Pancreas (tissue), 10 donors: ENCODE measurements at regions not wholly inside any gene's neighbourhood (a gene's known extent, or its start where the extent isn't known, plus 50 kb on each side); places are given as distances from the start of the nearest gene placed in this dataset.

Experiments
- ATAC-seq, 4 donors: fragments of 200-7000 bp; cut with Tn5 transposase; one replicate each; pipeline versions ENCODE4 v1.8.0 to v1.9.1; 2020; ENCODE audit warnings: mild to moderate bottlenecking in 4 of 4, moderate library complexity in 4 of 4
- DNase-seq, 6 donors: peaks; one replicate each; pipeline ENCODE4 v3.0.0-alpha.2; 2020
- FAIRE-seq: peaks from 2 replicates; lab custom pipeline; 2012; peaks lifted over from hg19 to GRCh38; lab: Jason Lieb, UNC
- H3K27ac ChIP-seq, 4 donors: fragments of 200-600 bp; sonication (generic); 1 replicate in 3 of 4; 2 replicates in 1 of 4; pipeline versions ENCODE4 v1.5.0 to v1.8.0; 2020
- H3K27me3 ChIP-seq, 4 donors: fragments of 200-600 bp; one replicate each; pipeline ENCODE4 v1.8.0; 2021
- H3K36me3 ChIP-seq, 3 donors: fragments of 200-600 bp; sonication (generic) in 1 of 3; one replicate each; pipeline versions ENCODE4 v1.5.0 to v1.8.0; 2020 to 2021
- H3K4me1 ChIP-seq, 3 donors: fragments of 200-600 bp; one replicate each; pipeline ENCODE4 v1.8.0; 2021
- H3K4me3 ChIP-seq, 4 donors: fragments of 200-600 bp; sonication (generic) in 2 of 4; one replicate each; pipeline versions ENCODE4 v1.5.0 to v1.8.0; 2020 to 2021
- H3K9me3 ChIP-seq, 4 donors: fragments of 200-600 bp; one replicate each; pipeline ENCODE4 v1.8.0; 2021
- CTCF ChIP-seq, 4 donors: fragments of 200-600 bp; sonication (generic) in 3 of 4; IDR thresholded peaks; one replicate each; pipeline versions ENCODE4 v1.5.0 to v1.8.0; 2021; ENCODE audit warnings: antibody characterized with exemption in 4 of 4
- WGBS, 2 donors: extraction: QIAGEN DNeasy Blood & Tissue Kit; methylation state at CpG; one replicate each; pipeline ENCODE4 v1.1.7; 2013; 5-methylcytosine and 5-hydroxymethylcytosine counted together
- intact Hi-C, 3 donors: fragments of 100-400 bp; cut with DNase I; formaldehyde crosslinking; loops; one replicate each; pipeline versions ENCODE4 v1.11.1 to v1.14.2; 2022
- donor health status: healthy with polysubstance abuse.
- donor health status: DM: no; HTN: no; CAD: no; lungs with moderate emphysema.
- donor health status: DM: no; HTN: no; CAD: no.
- donor health status: control.
- donor health status: control.
- donor health status: Bipolar disorder and iron deficiency.
- donor health status: DM: yes; HTN: yes; CAD: no.
- donor health status: DM: no; HTN: no; CAD: no.
- donor health status: DM: no; HTN: no; CAD: no.
- donor health status: DM: yes; HTN: yes; CAD: no.

GRCh38 chr2:146212602-146213001 is 1632.2 kb upstream of the ACVR2A start:
- H3K4me1 ChIP-seq, result peaks cover 13 to 22% (median 18%) of the 10 kb centered on the region in 3 donors
- no peak overlapping the region for H3K4me3 ChIP-seq
- H3K27ac ChIP-seq, result no peak overlapping the region
- intact Hi-C loops, result no loop called here
- no peaks in the 10 kb centered on the region for H3K9me3 ChIP-seq
- no peaks in the 10 kb centered on the region for H3K36me3 ChIP-seq
- TF ChIP-seq CTCF (IDR thresholded peaks at IDR 0.05), result no peak
- ATAC-seq (no peak), FAIRE-seq (no peak), DNase-seq (no peak)
- WGBS, 2 donors, result 92 to 95% methylated on average over 4 of the region's 4 CpGs
- no peaks in the 10 kb centered on the region for H3K27me3 ChIP-seq

DNA sequence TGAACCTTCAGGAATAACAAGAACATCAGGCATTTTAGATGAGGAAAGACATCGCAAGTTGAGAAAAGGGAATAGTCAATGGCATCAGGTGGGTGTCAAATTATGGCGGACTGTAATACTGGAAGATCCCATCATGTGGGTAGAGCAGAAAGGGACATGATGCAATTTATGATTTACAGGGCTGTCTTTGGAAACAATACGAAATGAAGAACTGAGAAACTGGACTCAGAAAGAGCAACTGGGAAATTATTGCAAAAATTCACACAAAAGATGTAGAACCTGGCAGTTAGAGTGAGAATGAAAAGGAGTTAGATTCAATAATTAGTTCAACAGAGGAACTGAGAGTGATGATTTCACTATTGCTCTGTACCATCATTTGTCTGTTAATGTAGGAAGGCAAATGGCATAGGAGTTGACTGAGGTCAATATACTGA is 1635.0 kb upstream of the ACVR2A start:
- Histone ChIP-seq H3K36me3 (no peaks in the 10 kb centered on the region), H3K27me3 (no peaks in the 10 kb centered on the region), H3K4me1 (peaks cover 6 to 14% (median 14%) of the 10 kb centered on the region in 3 donors), H3K9me3 (no peaks in the 10 kb centered on the region), H3K4me3 (no peak overlapping the region), H3K27ac (no peak overlapping the region)
- FAIRE-seq (no peak), DNase-seq (no peak), ATAC-seq (no peak)
- intact Hi-C loops, result no loop called here
- WGBS, 2 donors, result 92 to 96% methylated on average over 3 of the region's 3 CpGs
- no peak for TF ChIP-seq CTCF (IDR thresholded peaks at IDR 0.05)

GRCh38 chr2:146207901-146208300 is 1636.9 kb upstream of the ACVR2A start:
- Histone ChIP-seq H3K9me3 (no peaks in the 10 kb centered on the region), H3K27me3 (no peaks in the 10 kb centered on the region), H3K4me1 (no peaks in the 10 kb centered on the region), H3K4me3 (no peak overlapping the region), H3K36me3 (no peaks in the 10 kb centered on the region), H3K27ac (no peak overlapping the region)
- 92 to 96% methylated on average over 3 of the region's 3 CpGs for WGBS, 2 donors
- ATAC-seq, result no peak
- no peak for DNase-seq
- FAIRE-seq, result no peak
- no peak for TF ChIP-seq CTCF (IDR thresholded peaks at IDR 0.05)
- intact Hi-C loops, result no loop called here

- Histone ChIP-seq H3K9me3 (no peaks in the 10 kb centered on the region), H3K4me1 (no peaks in the 10 kb centered on the region), H3K4me3 (no peak overlapping the region), H3K27me3 (no peaks in the 10 kb centered on the region), H3K36me3 (no peaks in the 10 kb centered on the region), H3K27ac (no peak overlapping the region)
- no peak for DNase-seq
- ATAC-seq, result no peak
- intact Hi-C loops, result no loop called here
- no peak for FAIRE-seq
- 4 to 16% methylated on average over 1 of the region's 1 CpG for WGBS, 2 donors
- TF ChIP-seq CTCF (IDR thresholded peaks at IDR 0.05), result no peak
These were observed 1637.4 kb upstream of the ACVR2A start for GRCh38 chr2:146207417-146207816.

- DNase-seq (no peak), ATAC-seq (no peak), FAIRE-seq (no peak)
- no peak overlapping the region for H3K27ac ChIP-seq
- H3K4me3 ChIP-seq, result no peak overlapping the region
- WGBS, 2 donors, result 83 to 87% methylated on average over 5 of the region's 5 CpGs
- no peak for TF ChIP-seq CTCF (IDR thresholded peaks at IDR 0.05)
- H3K4me1 ChIP-seq, result no peaks in the 10 kb centered on the region
- intact Hi-C loops, result no loop called here
- H3K36me3 ChIP-seq, result no peaks in the 10 kb centered on the region
- no peaks in the 10 kb centered on the region for H3K9me3 ChIP-seq
- H3K27me3 ChIP-seq, result no peaks in the 10 kb centered on the region
These were observed 1641.7 kb upstream of the ACVR2A start for GRCh38 chr2:146203064-146203624.
